ENCODE measurements at regions not wholly inside any gene's neighbourhood (a gene's known extent, or its start where the extent isn't known, plus 50 kb on each side); places are given as distances from the start of the nearest gene placed in this dataset.

DNA sequence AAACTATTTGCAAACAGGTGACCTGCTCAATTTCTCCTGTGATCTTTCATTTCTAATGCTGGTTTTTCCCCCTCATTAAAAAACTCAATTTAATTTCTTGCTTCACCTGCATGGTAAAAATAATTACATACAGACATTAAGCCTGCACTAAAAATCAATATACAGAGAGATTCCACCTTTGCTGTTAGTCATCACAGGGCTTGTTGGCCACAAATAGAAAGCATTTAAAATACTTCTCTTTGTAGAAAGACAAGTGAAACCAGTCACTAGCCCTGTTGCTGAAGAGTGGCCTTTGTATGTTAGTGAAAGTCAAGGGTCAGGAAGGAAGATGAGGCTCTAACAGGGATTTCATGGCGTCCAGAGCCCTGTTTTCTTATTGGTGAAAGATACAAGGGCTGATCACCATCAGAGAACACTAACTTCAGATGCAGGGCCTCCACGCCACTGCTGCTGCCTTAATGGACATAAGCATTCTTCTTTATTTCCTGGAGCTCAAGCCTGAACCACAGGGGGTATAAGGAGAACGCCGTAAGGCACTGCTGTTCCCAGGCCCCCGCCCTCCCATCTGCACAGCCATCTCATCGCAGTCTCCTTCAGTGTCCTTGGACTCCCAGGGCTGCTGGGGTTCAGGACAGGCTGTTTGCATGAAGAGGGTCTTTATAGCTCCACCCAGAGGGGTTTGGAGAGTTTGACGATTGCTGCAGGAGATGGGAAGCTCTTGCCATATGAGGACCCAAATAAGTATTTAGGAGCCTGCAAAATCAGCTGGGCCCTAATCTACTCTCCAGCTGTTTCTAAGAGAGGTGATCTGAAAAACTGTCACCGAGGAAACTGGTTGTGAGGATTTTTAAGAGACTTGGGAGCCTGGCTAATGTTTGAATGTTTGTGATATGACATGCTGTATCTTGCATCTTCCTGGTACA lies 117.3 kb upstream of the IRF2BP2 start:
- no peak for TF ChIP-seq JUND (IDR thresholded peaks at IDR 0.05; ENCODE audit: low read depth)
- in situ Hi-C loops (cut with HindIII; ENCODE audit: low pct_unique_long_range_greater_than_20kb, low sequenced_read_pairs), result no loop called here
- no peak for DNase-seq (ENCODE audit: low read depth in 1 of 2, low spot score in 1 of 2)

DNA sequence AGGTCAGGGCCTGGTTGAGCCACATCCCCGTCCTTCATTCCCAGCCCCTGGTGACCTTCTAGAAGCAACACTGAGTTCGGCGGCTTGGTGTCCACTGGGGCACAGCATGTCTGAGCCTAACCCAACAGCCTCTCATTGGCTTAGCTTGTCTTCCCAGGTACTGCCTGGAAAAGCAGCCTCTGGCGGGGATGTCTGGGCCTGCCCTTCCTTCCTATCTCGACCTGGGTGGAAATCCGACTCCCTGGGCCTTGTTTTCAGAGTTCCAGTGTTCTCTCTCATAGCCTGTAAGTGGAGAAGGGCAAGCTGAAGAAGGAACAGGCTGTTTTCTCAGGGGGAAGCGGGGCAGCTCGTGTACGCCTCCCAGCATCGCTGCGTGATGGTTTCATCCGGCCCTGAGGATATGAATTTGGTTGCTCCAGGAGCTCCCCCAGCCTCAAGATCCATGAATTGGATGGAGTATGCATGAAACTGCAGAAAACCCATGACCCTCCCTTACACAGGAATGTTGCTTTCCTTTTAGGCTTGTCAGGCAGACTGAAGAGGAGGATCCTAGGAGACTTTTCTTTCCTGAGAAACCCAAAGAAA lies 116.5 kb upstream of the IRF2BP2 start:
- no peak for DNase-seq (ENCODE audit: low read depth in 1 of 2, low spot score in 1 of 2)
- in situ Hi-C loops (cut with HindIII; ENCODE audit: low pct_unique_long_range_greater_than_20kb, low sequenced_read_pairs), result no loop called here
- TF ChIP-seq JUND (IDR thresholded peaks at IDR 0.05; ENCODE audit: low read depth), result no peak

DNA sequence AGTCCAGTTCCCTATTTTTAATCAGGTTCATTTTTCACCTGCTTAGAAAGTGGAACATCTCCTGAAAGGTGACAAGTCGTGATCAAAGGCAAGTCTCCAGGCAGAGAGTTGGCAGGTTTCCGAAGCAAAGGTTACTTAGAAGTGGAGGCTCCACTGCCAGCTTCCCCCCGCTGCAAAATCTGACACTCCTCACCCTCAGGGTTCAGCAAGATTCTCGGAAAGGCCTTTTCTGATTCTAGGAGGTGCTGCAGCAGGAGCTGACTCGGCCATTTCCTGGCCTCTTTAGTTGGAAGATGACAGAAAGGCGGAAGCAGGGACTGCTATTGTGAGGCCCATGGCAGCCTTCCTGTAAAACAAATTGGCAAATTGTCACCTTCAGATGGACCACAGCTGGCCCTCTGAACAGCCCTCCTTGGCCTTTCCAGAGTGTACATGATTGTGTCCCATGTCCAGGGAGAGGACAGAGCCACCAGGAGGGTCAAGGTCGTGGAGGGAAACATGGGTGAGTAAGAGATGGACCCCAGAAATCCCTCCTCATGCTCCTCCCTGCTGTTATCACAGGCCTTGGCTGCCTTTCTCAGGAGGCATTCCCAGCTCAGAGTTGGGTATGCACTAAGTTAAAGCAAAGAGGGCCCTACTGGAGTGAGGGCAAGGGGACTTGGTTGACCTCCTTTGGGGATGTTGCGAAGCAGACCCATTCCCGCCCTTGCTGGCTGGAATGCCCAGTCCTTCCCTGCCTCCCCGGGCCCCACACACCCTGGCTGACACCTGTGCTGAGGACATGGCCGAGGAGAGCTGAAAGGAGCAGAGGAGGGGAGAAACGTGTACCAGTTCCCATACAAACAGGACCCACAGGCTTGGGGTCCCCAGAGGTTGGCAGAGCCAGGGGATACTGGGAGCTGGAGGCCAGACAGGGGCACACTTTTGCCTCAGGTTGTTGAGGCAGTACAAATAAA lies 115.5 kb upstream of the IRF2BP2 start:
- in situ Hi-C loops (cut with HindIII; ENCODE audit: low pct_unique_long_range_greater_than_20kb, low sequenced_read_pairs), result no loop called here
- DNase-seq (ENCODE audit: low read depth in 1 of 2, low spot score in 1 of 2), result peak in 1 of 2 experiments; percentile 80

DNA sequence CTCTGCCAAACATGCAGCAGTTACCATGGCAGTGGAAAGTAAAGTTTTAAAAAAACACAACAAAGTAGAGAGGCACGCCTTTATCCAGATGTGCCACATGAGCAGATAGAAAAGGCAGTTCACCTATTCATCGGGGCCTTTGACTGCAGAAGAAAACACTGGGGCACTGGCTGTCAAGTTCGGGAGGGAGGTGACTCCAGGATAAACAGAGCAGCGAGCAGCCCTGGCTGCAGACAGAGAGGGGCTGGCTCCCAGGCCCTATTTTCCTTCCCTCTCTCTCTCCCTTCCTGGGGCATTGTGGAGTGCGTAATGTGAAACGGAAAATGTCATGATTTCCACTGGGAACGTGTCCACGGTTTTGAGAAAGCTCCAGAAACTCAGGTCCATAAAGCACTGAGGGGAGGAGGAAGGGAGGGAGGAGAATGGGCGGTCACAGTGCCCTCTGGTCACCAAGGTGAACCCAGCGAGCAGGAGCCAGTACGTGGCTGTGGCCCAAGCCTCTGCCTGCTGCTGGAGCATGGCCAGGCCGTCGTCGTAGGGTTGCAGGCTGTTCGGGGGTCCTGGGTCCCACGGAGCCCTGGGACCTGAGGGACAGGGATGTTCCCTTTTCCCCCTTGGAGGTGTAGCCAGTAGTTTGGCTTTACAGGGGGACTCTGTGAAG lies 114.7 kb upstream of the IRF2BP2 start:
- DNase-seq (ENCODE audit: low read depth in 1 of 2, low spot score in 1 of 2), result peak; percentile 64 to 95
- no peak for TF ChIP-seq JUND (IDR thresholded peaks at IDR 0.05; ENCODE audit: low read depth)
- in situ Hi-C loops (cut with HindIII; ENCODE audit: low pct_unique_long_range_greater_than_20kb, low sequenced_read_pairs), result no loop called here

More for the DNA sequence above, 115.5 kb upstream of the IRF2BP2 start:
- TF ChIP-seq JUND (IDR thresholded peaks at IDR 0.05; ENCODE audit: low read depth), result no peak

DNA sequence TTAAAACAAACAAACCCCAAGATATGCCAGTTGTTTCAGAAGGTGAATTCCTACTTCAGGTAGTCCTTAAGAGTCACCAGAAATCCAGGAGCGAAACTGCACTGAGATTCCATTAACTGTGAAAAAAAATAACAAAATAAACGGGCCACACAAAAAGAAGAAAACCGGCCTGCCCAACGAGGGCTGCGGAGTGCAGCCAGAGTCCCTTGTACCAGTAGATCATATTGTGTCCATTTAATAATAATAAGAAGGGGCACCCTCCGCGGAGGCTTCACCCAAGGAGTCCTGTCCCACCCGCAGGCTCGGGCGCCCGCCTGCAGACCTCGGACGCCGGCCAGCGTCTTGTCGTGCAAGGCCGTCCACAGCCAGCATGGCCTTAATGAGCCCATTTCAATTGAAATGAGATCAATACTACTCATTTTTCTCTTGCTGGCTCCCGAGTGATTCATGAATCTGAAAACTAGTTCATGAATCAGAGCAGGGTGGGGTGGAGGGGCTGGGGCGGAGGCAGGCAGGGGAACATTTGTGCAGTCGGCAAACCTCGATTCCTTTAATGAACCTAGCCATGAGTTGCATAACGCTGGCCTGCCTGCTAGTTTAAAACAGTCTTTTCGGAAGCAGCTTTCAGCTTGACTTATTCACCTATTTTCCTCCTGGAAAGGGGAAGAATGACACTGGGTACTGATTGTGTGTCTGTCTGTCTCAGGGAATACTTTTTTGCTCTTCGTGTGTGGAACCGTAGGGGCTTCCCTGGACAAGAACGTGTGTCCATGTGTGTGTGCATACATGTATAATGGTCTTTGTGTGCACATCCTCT lies 113.1 kb upstream of the IRF2BP2 start:
- in situ Hi-C loops (cut with HindIII; ENCODE audit: low pct_unique_long_range_greater_than_20kb, low sequenced_read_pairs), result no loop called here
- DNase-seq (ENCODE audit: low read depth in 1 of 2, low spot score in 1 of 2), result peak in 1 of 2 experiments; percentile 26
- TF ChIP-seq JUND (IDR thresholded peaks at IDR 0.05; ENCODE audit: low read depth), result no peak

DNA sequence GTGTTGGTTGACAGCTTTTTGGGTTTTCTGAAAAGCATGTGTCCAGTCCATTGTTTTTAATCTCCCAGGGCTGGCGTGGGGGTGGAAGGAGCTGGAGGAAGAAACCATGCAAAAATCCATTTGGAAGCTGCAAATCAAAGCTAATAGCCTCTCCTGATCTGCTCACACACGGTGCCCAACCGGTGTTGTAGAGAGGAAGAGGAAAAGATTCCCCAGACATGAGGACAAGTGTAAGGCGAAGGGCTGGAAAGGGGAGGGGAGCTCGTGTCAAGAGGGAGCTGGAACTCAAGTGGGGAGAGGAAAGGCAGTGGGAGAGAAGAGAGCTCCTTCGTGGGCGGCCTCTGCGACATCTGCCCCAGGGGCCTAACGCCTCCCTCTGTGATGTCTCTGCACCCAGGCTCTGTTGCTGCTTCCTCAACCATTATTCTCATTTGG lies 112.3 kb upstream of the IRF2BP2 start:
- no peak for TF ChIP-seq JUND (IDR thresholded peaks at IDR 0.05; ENCODE audit: low read depth)
- in situ Hi-C loops (cut with HindIII; ENCODE audit: low pct_unique_long_range_greater_than_20kb, low sequenced_read_pairs), result no loop called here
- DNase-seq (ENCODE audit: low read depth in 1 of 2, low spot score in 1 of 2), result no peak

DNA sequence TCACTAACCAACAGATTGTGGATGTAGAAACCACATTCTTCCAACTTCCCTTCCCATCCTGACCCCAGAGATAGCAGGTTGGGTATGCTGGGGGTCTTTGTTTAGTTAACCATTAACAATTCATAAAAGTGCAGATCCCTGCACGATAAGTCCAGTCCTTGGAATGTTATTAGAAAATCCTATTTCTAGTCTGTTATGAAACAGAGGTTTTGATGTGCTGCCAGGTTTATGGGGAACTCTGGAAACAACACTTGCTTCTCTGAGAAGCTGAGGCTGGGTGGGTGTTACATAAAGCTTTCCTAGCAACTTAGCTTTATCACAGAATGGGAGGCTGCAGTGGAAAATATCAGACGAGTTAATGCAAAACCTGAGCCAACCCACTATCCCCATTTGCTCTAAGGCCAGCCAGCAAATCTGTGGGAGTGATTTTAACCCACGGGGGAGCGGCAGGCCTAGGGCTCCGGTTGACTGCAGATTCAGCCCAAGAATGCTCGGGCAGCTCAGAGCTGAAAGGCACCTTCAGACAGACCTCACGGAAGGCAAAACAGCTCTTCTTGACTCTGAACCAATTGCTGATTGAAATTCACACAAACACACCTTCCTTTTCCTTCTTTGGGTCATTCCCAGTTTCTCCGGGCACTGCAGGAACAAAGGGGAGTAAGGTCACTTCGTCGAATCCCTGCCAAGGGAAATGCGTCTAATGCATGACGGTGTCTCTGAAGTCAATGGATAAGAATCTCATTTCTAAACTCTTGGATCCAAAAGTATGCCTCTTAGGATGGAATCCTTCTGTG lies 111.7 kb upstream of the IRF2BP2 start:
- in situ Hi-C loops (cut with HindIII; ENCODE audit: low pct_unique_long_range_greater_than_20kb, low sequenced_read_pairs), result no loop called here
- TF ChIP-seq JUND (IDR thresholded peaks at IDR 0.05; ENCODE audit: low read depth), result no peak
- DNase-seq (ENCODE audit: low read depth in 1 of 2, low spot score in 1 of 2), result no peak

DNA sequence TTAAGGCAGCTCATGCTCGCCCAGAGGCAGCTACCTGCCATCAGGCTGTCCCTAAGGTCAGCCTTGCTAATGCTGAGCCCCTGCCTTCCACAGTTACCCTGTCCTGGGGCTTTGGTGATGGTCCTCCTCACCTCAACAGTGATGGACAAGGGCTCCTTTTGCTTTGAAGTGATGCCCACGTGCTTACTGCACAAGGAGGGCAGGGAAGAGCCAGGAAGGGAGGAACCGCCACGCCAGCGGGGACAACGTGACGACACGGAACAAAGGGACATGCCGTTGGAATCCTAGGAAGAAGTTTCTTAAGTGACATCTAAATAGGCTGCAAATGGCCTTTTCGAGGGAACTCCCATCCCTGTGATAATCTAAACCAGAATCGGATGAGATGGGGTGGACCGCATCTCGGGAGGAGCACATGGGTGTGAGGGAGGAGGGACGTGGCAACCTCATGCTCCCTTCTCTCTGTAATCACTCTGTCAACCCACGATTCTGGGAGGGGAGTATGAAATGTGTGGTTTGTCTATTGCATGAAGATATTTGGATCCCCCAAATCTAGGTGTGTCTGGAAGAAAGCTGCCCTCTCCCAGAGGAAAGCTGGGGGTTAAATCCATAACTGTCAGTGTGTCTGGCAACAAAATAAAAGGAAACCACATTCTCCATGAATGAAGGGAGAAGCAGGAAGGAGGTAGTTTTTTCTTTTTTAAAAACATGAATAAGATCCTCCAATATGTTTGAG lies 110.9 kb upstream of the IRF2BP2 start:
- in situ Hi-C loops (cut with HindIII; ENCODE audit: low pct_unique_long_range_greater_than_20kb, low sequenced_read_pairs), result no loop called here
- TF ChIP-seq JUND (IDR thresholded peaks at IDR 0.05; ENCODE audit: low read depth), result no peak
- DNase-seq (ENCODE audit: low read depth in 1 of 2, low spot score in 1 of 2), result no peak

DNA sequence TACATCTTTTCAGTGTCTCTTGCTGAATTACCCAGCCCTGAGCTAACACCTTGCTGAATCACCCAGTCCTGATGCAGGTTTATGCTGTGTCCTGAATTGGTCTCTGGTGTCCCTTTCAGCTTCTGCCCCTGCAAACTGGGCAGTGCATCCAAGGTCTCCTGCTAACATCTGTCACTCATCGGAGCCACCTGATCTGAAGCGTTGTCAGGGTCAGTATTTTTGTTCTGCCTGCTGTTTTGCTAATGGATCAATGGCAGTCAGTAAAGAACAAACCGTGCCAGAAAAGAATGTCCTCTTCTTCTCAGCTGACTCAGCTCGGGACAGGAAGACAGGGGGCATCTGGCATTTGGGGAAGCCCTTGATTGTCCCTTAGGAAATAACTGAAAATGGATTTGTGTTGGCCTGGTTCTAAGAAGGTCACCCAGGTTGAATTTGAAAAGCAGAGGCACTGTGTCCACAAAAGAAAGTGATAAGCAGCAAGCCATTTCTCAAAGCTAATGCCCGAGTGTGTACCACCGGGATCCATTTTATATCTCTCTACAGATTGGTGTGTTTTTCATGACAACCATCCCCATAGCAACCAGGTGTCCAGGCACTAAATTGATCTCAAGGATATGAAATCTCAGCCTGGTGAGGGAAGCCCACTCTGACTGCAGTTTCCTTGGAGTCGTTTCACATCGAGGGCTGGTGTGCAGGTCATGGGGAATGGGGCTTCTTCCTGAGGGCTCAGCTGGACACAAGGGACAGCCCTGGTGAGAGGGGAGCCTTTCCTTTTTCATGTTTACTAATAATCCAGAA lies 109.7 kb upstream of the IRF2BP2 start:
- DNase-seq (ENCODE audit: low read depth in 1 of 2, low spot score in 1 of 2), result no peak
- no peak for TF ChIP-seq JUND (IDR thresholded peaks at IDR 0.05; ENCODE audit: low read depth)
- in situ Hi-C loops (cut with HindIII; ENCODE audit: low pct_unique_long_range_greater_than_20kb, low sequenced_read_pairs), result no loop called here
